NB4 (cell line): ENCODE measurements at regions not wholly inside any gene's neighbourhood (a gene's known extent, or its start where the extent isn't known, plus 50 kb on each side); places are given as distances from the start of the nearest gene placed in this dataset.
"Not testable (repeated sequence)": the region's sequence is repeated elsewhere in the genome, so short reads cannot be mapped to it uniquely, and the experiment has no call there.

Experiments used
- DNase-seq: peaks from one replicate; pipeline ENCODE4 v3.0.0; 2010; ENCODE audit warnings: low read depth
- H3K4me3 ChIP-seq: one replicate; pipeline ENCODE4 v1.5.1; 2011; ENCODE audit warnings: mild to moderate bottlenecking, low read depth, low read length, moderate library complexity
- MYC ChIP-seq: IDR thresholded peaks from 2 replicates; pipeline ENCODE4 v1.6.1; 2011; ENCODE audit warnings: low read depth, low read length
- POLR2A ChIP-seq: IDR thresholded peaks from 2 replicates; pipeline ENCODE4 v1.6.1; 2011; ENCODE audit warnings: mild to moderate bottlenecking; ENCODE audit not compliant: insufficient read length; ENCODE audit errors: extremely low read depth
- TF ChIP-seq, protein P1 (sequence below): IDR thresholded peaks from one replicate; pipeline ENCODE4 v1.5.1; 2012; ENCODE audit warnings: low read depth, low read length
- TF ChIP-seq, protein P2 (sequence below): IDR thresholded peaks from 2 replicates; pipeline ENCODE4 v1.6.1; 2011; ENCODE audit warnings: low read depth, low read length

DNA sequence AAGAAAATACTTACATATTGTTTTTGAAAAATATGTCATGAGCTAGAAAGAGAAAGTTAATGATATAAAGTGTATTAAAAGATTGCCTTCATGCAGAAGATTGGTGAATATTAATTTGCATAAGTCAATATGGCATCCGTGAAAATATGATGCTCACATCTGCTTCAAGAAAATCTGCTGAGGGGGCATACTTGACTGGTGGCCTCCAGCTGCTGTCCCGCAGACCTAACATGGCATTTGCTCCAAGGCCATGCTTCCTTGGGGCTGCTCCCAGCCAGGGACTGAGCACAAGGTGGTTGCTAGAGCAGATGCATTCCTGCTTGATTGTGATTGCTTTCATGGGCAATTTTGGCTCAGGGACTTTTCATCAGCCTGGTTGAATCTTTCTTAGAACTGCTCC is 133.8 kb downstream of the TTC6 start:
- TF ChIP-seq, protein P1, sequence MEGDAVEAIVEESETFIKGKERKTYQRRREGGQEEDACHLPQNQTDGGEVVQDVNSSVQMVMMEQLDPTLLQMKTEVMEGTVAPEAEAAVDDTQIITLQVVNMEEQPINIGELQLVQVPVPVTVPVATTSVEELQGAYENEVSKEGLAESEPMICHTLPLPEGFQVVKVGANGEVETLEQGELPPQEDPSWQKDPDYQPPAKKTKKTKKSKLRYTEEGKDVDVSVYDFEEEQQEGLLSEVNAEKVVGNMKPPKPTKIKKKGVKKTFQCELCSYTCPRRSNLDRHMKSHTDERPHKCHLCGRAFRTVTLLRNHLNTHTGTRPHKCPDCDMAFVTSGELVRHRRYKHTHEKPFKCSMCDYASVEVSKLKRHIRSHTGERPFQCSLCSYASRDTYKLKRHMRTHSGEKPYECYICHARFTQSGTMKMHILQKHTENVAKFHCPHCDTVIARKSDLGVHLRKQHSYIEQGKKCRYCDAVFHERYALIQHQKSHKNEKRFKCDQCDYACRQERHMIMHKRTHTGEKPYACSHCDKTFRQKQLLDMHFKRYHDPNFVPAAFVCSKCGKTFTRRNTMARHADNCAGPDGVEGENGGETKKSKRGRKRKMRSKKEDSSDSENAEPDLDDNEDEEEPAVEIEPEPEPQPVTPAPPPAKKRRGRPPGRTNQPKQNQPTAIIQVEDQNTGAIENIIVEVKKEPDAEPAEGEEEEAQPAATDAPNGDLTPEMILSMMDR = no peak
- TF ChIP-seq, protein P2, sequence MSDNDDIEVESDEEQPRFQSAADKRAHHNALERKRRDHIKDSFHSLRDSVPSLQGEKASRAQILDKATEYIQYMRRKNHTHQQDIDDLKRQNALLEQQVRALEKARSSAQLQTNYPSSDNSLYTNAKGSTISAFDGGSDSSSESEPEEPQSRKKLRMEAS = no peak
- TF ChIP-seq POLR2A = no peak
- no peak for TF ChIP-seq MYC

DNA sequence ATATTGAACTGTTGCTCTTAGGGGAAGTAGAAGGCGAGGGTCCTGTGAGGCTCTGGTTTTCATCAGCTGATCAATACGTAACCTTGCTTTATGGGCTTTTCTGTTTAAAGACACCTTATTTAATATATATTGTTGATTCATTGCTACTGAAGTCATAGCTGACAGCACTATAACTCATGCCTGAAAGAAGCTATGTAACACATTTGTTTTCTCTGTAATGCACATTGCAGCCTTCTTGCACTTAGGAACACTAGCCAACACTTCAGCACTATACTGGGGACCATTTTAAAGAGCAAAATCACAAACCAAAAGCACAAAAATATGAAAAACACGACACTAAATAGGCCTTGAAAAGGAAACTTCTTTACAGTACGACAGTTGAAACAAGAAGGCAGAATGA is 135.7 kb downstream of the TTC6 start:
- H3K4me3 ChIP-seq = no peak overlapping the region
- DNase-seq = no peak
- no peak for TF ChIP-seq POLR2A
- TF ChIP-seq, protein P2 = no peak
- TF ChIP-seq, protein P1 = no peak
- TF ChIP-seq MYC = no peak

More for the DNA sequence above, 133.8 kb downstream of the TTC6 start:
- no peak overlapping the region for H3K4me3 ChIP-seq
- DNase-seq = no peak

DNA sequence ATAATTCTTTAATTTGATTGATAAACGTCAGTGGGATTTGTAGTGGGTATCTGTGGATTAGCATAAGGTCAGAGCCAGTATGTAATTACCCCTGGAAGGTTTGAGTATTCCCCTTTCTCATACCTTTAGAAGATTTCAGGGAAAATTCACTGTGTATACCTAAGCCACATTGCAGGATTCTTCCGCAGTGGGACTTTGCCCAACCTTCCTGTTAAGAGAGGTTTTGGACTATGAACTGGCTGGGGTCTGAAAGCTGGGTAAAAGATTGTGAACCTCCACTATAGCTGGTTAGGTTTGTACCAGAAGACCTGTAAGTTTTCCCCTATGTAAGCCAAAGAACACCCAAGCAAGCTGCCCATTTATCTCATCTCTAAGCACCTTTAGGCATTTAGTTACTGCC is 150.2 kb downstream of the TTC6 start:
- DNase-seq = no peak
- TF ChIP-seq POLR2A (no peak), MYC (no peak)
- TF ChIP-seq, protein P1 = no peak
- TF ChIP-seq, protein P2 = no peak
- no peak overlapping the region for H3K4me3 ChIP-seq

DNA sequence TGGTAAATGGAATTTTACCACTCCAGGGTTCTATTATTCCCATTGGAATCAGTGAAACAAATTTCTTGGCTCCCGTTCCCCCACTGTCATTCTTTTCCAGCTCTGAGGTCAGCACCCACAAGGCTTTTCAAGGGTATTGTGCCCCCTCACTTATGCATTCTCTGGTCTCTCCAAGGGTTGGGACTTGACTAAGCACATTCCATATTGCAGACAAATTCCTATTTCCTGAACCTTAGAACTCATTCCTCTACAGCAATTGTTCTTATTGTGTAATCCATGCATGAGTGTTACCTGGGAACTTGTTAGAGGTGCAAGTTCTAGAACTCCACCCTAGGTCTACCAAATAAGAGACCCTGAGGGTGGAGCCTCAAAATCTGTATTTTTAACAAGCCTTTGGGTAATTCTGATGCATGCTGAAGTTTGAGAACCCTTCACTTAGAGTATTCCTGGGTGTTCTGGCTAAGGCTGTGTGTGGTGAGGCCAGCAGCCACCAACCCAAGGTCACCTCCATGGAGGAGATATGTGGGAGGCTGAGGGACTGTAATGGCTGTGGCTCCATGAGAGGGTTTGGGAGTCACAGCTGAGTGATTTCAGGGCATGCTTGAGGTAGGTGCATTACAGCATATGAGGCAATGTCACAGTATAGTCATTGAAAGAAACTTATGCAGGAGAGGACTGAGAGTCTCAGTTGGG is 150.9 kb downstream of the TTC6 start:
- H3K4me3 ChIP-seq = no peak overlapping the region
- no peak for DNase-seq
- TF ChIP-seq POLR2A (no peak), MYC (no peak)
- TF ChIP-seq, protein P2 = no peak
- TF ChIP-seq, protein P1 = no peak

DNA sequence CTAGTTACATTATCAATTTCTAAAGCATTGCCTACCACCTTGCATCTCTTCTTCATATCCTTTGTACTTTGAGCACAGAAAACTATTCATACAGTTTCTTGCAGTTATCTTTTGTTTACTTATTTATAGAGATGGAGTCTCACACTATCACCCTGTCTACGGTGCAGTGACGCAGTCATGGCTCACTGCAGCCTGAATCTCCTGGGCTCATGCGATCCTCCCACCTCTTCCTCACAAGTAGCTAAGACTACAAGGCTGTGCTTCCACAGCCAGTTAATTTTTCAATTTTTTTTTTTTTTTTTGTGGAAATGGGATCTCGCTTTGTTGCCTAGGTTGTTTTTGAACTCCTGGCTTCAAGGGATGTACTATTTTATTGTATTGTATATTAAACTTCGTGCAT is 158.0 kb downstream of the TTC6 start:
- no peak overlapping the region for H3K4me3 ChIP-seq
- TF ChIP-seq POLR2A = no peak
- DNase-seq = no peak

DNA sequence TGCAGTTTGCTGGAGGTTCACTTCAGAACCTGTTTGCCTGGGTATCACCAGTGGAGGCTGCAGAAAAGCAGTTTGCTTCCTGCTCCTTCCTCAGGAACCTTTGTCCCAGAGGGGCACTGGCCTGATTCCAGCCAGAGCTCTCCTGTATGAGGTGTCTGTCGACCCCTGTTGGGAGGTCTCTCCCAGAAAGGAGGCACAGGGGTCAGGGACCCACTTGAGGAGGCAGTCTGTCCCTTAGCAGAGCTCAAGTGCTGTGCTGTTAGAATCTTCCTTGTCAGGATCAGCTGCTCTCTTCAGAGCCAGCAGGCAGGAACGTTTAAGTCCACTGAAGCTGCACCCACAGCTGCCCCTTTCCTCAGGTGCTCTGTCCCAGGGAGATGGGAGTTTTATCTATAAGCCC is 164.8 kb downstream of the TTC6 start:
- not testable (repeated sequence) for DNase-seq, H3K4me3 ChIP-seq

DNA sequence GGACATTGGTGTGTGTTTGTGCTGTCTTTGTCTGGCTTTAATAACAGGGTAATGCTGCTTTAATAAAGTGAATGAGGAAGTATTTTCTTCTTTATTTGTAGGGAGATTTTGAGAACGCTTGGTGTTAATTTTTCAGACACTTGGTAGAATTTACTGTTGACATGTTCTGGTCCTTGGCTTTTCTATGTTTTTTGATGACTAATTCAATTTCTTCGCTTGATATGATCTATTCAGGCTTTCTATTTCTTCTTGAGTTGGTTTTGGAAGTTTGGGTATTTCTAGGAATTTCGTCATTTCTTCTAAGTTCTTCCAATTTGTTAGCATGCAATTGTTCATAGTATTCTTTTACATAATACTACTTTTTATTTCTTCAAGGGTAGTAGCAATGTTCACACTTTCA is 167.8 kb downstream of the TTC6 start:
- no peak for DNase-seq
- TF ChIP-seq, protein P2 = no peak
- no peak for TF ChIP-seq POLR2A
- no peak overlapping the region for H3K4me3 ChIP-seq

DNA sequence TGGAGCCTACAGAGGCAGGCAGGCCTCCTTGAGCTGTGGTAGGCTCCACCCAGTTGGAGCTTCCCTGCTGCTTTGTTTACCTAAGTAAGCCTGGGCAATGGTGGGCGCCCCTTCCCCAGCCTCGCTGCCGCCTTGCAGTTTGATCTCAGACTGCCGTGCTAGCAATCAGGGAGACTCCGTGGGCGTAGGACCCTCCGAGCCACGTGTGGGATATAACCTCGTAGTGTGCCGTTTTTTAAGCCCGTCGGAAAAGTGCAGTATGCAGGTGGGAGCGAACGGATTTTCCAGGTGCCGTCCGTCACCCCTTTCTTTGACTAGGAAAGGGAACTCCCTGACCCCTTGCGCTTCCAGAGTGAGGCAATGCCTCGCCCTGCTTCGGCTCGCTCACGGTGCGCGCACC is 176.9 kb downstream of the TTC6 start:
- DNase-seq, H3K4me3 ChIP-seq: not testable (repeated sequence)
